GM10266 (cell line): ENCODE measurements at regions not wholly inside any gene's neighbourhood (a gene's known extent, or its start where the extent isn't known, plus 50 kb on each side); places are given as distances from the start of the nearest gene placed in this dataset.
"Not testable (repeated sequence)": the region's sequence is repeated elsewhere in the genome, so short reads cannot be mapped to it uniquely, and the experiment has no call there.

Experiments
- DNase-seq: peaks from one replicate; pipeline ENCODE4 v3.0.0; 2012; ENCODE audit errors: extremely low spot score
- TF ChIP-seq, protein P1 (sequence below): IDR thresholded peaks from 2 replicates; pipeline ENCODE4 v1.5.1; 2012; ENCODE audit warnings: mild to moderate bottlenecking, low read depth; ENCODE audit not compliant: control insufficient read depth, insufficient read depth; ENCODE audit errors: missing control alignments

DNA sequence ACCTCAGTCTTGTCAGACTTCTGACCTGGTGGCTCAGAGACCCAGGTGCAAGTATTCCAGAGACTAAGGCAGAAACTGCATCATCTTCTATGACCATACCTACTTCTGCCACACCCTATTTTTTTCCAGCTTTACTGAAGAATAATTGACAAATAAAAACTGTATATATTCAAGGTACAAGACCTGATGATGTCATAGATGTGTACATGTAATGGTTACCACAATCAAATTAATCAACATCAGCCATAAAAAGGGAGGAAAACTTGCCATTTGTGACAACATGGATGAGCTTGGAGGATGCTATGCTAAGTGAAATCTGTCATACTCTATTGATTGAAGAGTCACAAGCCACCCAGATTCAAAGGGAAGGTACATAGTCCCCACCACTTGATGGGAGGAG is 815.6 kb downstream of the SORCS1 start:
- TF ChIP-seq, protein P1, sequence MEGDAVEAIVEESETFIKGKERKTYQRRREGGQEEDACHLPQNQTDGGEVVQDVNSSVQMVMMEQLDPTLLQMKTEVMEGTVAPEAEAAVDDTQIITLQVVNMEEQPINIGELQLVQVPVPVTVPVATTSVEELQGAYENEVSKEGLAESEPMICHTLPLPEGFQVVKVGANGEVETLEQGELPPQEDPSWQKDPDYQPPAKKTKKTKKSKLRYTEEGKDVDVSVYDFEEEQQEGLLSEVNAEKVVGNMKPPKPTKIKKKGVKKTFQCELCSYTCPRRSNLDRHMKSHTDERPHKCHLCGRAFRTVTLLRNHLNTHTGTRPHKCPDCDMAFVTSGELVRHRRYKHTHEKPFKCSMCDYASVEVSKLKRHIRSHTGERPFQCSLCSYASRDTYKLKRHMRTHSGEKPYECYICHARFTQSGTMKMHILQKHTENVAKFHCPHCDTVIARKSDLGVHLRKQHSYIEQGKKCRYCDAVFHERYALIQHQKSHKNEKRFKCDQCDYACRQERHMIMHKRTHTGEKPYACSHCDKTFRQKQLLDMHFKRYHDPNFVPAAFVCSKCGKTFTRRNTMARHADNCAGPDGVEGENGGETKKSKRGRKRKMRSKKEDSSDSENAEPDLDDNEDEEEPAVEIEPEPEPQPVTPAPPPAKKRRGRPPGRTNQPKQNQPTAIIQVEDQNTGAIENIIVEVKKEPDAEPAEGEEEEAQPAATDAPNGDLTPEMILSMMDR, result no peak
- DNase-seq, result no peak

DNA sequence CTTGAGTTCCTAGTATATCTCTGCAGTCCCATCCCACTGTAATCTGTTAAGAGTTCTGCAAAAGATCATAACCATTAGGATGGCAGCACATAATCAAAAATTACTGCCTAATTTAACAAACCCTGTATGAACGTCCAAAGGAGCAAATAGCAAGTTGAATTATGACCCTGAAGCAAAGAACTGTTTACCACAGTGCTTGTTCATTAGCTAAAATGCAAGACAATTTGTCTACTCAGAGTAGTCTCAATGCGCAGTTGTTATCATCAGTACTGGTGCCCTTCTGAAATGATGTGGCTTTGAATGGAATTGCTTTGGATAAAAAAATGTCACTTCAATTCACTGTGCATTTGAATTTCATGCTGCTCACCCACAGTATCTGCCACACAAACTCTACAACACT is 817.0 kb downstream of the SORCS1 start:
- DNase-seq, result no peak
- TF ChIP-seq, protein P1, result no peak

DNA sequence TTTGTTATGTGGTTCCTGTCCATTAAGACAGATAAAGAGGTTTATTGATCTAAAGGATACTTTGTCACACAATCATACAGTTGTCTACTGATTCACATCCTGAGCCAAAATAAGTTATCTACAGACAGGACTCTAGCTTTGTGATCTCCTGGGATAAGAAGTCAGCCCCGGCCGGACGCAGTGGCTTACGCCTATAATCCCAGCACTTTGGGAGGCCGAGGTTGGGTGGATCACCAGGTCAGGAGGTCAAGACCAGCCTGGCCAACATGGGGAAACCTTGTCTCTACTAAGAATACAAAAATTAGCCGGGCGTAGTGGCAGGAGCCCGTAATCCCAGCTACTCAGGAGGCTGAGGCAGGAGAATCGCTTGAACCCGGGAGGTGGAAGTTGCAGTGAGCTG is 821.0 kb downstream of the SORCS1 start:
- not testable (repeated sequence) for DNase-seq

DNA sequence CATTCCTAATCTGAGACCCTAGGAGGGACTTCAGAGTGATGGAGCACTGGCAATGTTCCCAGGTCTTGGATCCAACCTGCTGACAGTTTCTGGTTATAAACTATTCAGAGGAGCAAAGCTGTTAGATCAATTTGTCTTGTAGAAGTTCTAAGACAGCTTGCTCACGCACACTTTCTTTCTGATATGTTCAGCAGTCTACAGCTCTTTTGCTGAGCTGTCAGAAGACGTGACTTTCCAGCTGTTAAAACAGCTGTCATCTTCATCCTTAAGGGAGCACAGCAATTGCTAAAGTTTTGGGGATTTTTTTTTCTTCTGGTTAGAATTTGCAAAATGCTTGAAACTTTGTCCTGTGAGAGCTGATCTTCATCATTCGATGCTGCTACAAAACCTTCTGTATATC is 823.1 kb downstream of the SORCS1 start:
- DNase-seq, result no peak
- TF ChIP-seq, protein P1, result no peak

DNA sequence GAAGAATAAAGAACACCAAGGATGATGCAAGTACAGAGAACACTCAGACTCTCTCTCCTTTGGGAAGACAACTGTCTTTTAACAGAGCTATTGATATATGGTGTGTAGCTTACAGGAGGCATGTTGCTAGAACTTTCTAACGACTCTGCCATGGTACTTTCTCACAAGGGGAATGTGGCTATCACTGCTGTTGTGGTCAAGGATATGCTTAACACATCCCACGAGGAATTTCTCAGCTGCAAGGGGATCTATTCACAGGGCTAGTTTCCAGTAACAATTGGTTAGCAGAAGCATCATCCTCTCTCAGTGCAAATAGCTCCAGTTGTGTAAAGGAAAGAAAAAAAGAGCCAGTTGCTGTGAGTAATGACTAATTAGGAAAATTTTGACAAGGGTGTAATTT is 826.0 kb downstream of the SORCS1 start:
- TF ChIP-seq, protein P1, result no peak
- DNase-seq, result no peak

DNA sequence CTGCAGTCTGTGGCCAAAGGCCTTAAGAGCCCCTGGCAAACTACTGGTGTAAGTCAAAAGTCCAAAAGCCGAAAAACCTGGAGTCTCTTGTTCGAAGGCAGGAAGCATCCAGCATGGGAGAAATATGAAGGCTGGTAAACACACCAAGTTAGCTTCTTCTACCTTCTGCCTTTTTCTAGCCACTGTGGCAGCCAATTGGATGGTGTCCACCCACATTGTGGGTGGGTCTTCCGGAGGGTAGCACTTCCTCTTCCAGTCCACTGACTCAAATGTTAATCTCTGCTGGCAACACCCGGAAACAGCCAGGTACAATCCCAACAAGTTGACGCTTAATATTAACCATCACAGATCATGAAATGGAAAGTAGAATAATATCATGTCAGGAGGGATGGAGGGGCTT is 827.6 kb downstream of the SORCS1 start:
- TF ChIP-seq, protein P1, result no peak
- no peak for DNase-seq

DNA sequence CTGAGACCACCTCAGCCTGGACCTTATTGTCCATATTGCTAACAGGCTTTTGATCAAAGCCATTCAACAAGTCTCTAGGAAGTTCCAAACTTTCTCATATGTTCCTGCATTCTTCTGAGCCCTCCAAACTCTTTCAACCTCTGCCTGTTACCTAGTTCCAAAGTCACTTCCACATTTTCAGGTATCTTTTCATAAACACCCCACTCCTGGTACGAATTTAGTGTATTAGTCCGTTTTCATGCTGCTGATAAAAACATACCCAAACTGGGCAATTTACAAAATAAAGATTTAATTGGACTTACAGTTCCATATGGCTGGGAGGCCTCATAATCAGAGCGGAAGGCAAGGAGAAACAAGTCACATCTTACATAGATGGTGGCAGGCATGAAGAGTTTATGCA is 836.8 kb downstream of the SORCS1 start:
- TF ChIP-seq, protein P1, result no peak
- no peak for DNase-seq

DNA sequence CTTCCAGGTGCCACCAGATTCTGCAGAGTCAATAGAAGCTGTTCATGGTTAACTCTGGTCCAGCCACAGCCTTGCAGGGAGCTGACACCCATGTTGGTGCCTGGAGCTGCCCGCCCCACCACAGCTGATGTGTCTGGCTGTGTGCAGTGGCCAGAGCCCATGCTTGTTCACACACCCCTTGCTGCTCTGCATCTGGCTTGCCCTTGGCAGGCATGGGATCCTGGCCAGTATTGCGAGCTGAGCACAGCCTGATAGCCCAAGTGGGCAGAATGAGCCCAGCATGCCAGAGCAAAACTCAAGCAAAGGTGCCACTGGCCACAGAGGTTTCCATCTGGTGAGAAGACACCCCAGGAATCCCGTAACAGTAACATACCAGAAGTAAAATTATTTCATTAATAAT is 843.6 kb downstream of the SORCS1 start:
- TF ChIP-seq, protein P1, result no peak
- no peak for DNase-seq
